CD14-positive monocyte (primary cell): ENCODE measurements at regions not wholly inside any gene's neighbourhood (a gene's known extent, or its start where the extent isn't known, plus 50 kb on each side); places are given as distances from the start of the nearest gene placed in this dataset.
A peak's percentile ranks its signal among the peaks of the same experiment; 100 is the strongest.
"Not testable (repeated sequence)": the region's sequence is repeated elsewhere in the genome, so short reads cannot be mapped to it uniquely, and the experiment has no call there.

Experiments used
- DNase-seq, 3 donors: peaks; one replicate each; pipeline ENCODE4 v3.0.0-alpha.2; 2011 to 2022
- H2AFZ ChIP-seq: 2 replicates; pipeline ENCODE4 v1.6.0; 2012; ENCODE audit warnings: mild to moderate bottlenecking, low read depth, low read length, inconsistent platforms; ENCODE audit not compliant: insufficient read depth, poor library complexity, severe bottlenecking
- H3K27ac ChIP-seq, 2 donors: 1 replicate in 1 of 2; 2 replicates in 1 of 2; pipeline ENCODE4 v1.5.1; 2012 to 2013; ENCODE audit warnings: low read length in 2 of 2, control low read depth in 1 of 2, inconsistent platforms in 1 of 2, low read depth in 1 of 2, mild to moderate bottlenecking in 1 of 2
- H3K27me3 ChIP-seq, 2 donors: one replicate each; pipeline versions ENCODE4 v1.6.0 to v1.6.1; 2011 to 2013; ENCODE audit warnings: low read length in 2 of 2; ENCODE audit not compliant: control insufficient read depth in 2 of 2, insufficient read depth in 2 of 2
- H3K36me3 ChIP-seq, 2 donors: replicated peaks in 1 of 2; 1 replicate in 1 of 2; 2 replicates in 1 of 2; pipeline versions ENCODE4 v1.5.1 to v1.6.1; 2012 to 2013; ENCODE audit warnings: low read length in 2 of 2, control low read depth in 1 of 2, inconsistent platforms in 1 of 2, mild to moderate bottlenecking in 1 of 2; ENCODE audit not compliant: insufficient read depth in 2 of 2, control insufficient read depth in 1 of 2
- H3K4me1 ChIP-seq, 2 donors: 1 replicate in 1 of 2; 2 replicates in 1 of 2; pipeline versions ENCODE4 v1.5.1 to v1.6.1; 2012 to 2013; ENCODE audit warnings: low read length in 2 of 2, control low read depth in 1 of 2, inconsistent platforms in 1 of 2, mild to moderate bottlenecking in 1 of 2, moderate library complexity in 1 of 2; ENCODE audit not compliant: insufficient read depth in 2 of 2, control insufficient read depth in 1 of 2
- H3K4me2 ChIP-seq: replicated peaks from 2 replicates; pipeline ENCODE3; 2012; ENCODE audit warnings: low read length, moderate library complexity, mild to moderate bottlenecking; ENCODE audit not compliant: poor library complexity, severe bottlenecking; ENCODE audit errors: extremely low read depth
- H3K4me3 ChIP-seq, 3 experiments: fragments of 200-600 bp in 1 of 3; sonication (generic) in 1 of 3; replicated peaks in 1 of 3; 1 replicate in 2 of 3; 2 replicates in 1 of 3; pipeline ENCODE4 v1.5.1; 2011 to 2013; ENCODE audit warnings: low read length in 3 of 3, mild to moderate bottlenecking in 3 of 3, control low read depth in 2 of 3, low read depth in 2 of 3, inconsistent platforms in 1 of 3, moderate library complexity in 1 of 3
- H3K79me2 ChIP-seq: 2 replicates; pipeline ENCODE4 v1.6.0; 2012; ENCODE audit warnings: mild to moderate bottlenecking, control low read depth, inconsistent platforms, low read length, moderate library complexity; ENCODE audit not compliant: insufficient read depth
- H3K9ac ChIP-seq: 2 replicates; pipeline ENCODE4 v1.6.0; 2017; ENCODE audit warnings: low read length, mild to moderate bottlenecking; ENCODE audit not compliant: insufficient read depth, poor library complexity, severe bottlenecking
- H3K9me3 ChIP-seq, 2 donors: replicated peaks in 1 of 2; 1 replicate in 1 of 2; 2 replicates in 1 of 2; pipeline versions ENCODE4 v1.5.1 to v1.6.1; 2012 to 2013; ENCODE audit warnings: low read length in 2 of 2, control low read depth in 1 of 2; ENCODE audit not compliant: control insufficient read depth in 1 of 2, insufficient read depth in 1 of 2
- H4K20me1 ChIP-seq: 2 replicates; pipeline ENCODE4 v1.6.0; 2012; ENCODE audit warnings: mild to moderate bottlenecking, low read length, control low read depth, moderate library complexity; ENCODE audit not compliant: insufficient read depth
- H3K27ac Mint-ChIP-seq, 7 donors: one replicate each; pipeline ENCODE4 v1.8.0; 2020; ENCODE audit warnings: mild to moderate bottlenecking in 7 of 7, mixed read lengths in 7 of 7, moderate library complexity in 6 of 7, inconsistent platforms in 2 of 7
- H3K27me3 Mint-ChIP-seq, 3 donors: one replicate each; pipeline ENCODE4 v1.8.0; 2021 to 2022; ENCODE audit warnings: low read depth in 3 of 3, mild to moderate bottlenecking in 3 of 3, mixed read lengths in 3 of 3, moderate library complexity in 3 of 3, inconsistent platforms in 1 of 3
- H3K36me3 Mint-ChIP-seq, 2 donors: one replicate each; pipeline ENCODE4 v1.8.0; 2020; ENCODE audit warnings: mixed read lengths in 2 of 2, inconsistent platforms in 1 of 2, mild to moderate bottlenecking in 1 of 2
- H3K4me1 Mint-ChIP-seq: one replicate; pipeline ENCODE4 v1.8.0; 2020; ENCODE audit warnings: mild to moderate bottlenecking, mixed read lengths
- H3K4me3 Mint-ChIP-seq, 2 donors: one replicate each; pipeline ENCODE4 v1.8.0; 2020; ENCODE audit warnings: mild to moderate bottlenecking in 2 of 2, mixed read lengths in 2 of 2, moderate library complexity in 1 of 2
- H3K9me3 Mint-ChIP-seq, 7 donors: one replicate each; pipeline ENCODE4 v1.8.0; 2020 to 2022; ENCODE audit warnings: mixed read lengths in 7 of 7, mild to moderate bottlenecking in 6 of 7, moderate library complexity in 6 of 7, inconsistent platforms in 2 of 7
- WGBS: methylation state at CpG from one replicate; pipeline ENCODE4 v1.1.5; 2013; ENCODE audit warnings: missing lambda C conversion rate; ENCODE audit not compliant: insufficient coverage; 5-methylcytosine and 5-hydroxymethylcytosine counted together
- intact Hi-C, 2 donors: fragments of 100-400 bp; cut with micrococcal nuclease; formaldehyde crosslinking; loops; one replicate each; pipeline versions ENCODE4 v1.15.0 to v1.15.1; 2023
- TF ChIP-seq, protein P1 (sequence below): fragments of 200-600 bp; IDR thresholded peaks from one replicate; pipeline ENCODE4 v1.8.0; 2022; ENCODE audit warnings: antibody characterized with exemption, mild to moderate bottlenecking

DNA sequence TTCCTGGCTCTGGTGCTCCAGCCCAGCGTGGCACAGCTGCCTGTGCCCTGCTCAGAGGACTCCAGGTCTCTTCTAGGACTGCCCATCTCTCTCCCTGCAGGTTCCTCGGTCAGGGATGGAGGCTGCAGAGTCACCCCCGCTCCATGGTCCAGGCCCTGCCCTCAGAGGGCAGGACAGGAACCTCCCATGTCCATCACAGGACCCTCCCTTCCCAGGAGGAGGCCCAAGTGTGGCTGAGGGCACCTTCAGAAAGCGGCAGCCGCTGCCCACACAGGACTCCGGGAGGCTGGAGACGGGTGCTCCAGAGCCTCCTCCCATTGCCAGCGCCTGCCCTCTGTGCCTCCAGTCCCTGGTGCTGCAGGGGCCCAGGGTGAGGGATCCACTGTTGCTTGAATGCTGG lies 291.5 kb downstream of the ADGRD1 start:
- H3K79me2 ChIP-seq, intact Hi-C loops, H3K36me3 ChIP-seq, H3K27ac Mint-ChIP-seq, H2AFZ ChIP-seq, H3K36me3 Mint-ChIP-seq, H3K4me3 Mint-ChIP-seq, H3K4me2 ChIP-seq, H3K27me3 ChIP-seq, H3K27ac ChIP-seq, H3K4me3 ChIP-seq, H4K20me1 ChIP-seq, H3K4me1 ChIP-seq, H3K9ac ChIP-seq, DNase-seq, H3K4me1 Mint-ChIP-seq, H3K27me3 Mint-ChIP-seq: not testable (repeated sequence)
- 92% methylated on average over 5 of the region's 8 CpGs for WGBS
- peaks cover 0 to 11% of the 10 kb centered on the region in 2 donors for H3K9me3 ChIP-seq
- peaks cover 4 to 17% (median 11%) of the 10 kb centered on the region in 7 donors for H3K9me3 Mint-ChIP-seq

DNA sequence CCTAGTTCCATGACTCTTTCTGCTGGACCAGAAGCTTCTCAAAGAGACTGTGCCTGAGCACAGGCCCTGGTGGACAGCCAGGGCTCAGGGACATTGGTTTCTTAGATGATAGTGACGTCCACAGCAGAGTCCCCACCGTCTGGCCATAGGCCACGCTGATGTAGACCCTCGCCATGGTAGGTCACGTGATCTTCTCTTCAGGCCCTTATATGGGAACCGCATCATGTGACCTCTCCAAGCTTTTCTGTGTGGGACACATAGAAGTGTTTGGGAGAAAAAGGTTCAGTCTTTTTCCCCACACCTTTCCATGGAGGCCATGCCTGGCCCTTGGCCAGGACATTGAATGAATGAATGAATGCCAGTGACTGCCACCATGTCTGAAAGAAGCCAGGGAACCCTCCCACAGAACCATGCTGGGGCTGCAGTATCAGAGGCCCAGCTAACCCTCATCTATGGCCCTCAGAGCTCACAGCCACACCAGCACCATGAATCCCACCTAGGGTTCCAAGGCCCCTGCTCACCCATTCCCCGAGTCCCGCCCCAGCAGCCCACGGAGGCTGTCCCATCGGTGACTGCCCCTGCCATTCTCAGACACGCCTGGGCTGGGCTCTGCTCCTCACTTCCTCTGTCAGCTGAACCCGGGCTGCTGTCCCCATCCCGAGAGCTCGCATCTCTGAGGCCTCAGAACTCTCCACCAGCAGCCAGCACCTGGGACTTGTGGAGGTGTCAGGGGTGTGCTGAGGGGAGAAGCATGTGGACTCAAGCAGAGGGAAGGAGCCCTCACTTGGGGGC lies 292.1 kb downstream of the ADGRD1 start:
- Histone ChIP-seq H3K79me2 (no peaks in the 10 kb centered on the region), H3K4me2 (no peak overlapping the region), H3K4me3 (no peak overlapping the region), H3K27me3 (no peaks in the 10 kb centered on the region), H3K4me1 (no peaks in the 10 kb centered on the region), H3K36me3 (no peaks in the 10 kb centered on the region), H3K9me3 (peaks cover 0 to 11% of the 10 kb centered on the region in 2 donors), H4K20me1 (no peaks in the 10 kb centered on the region), H3K27ac (no peak overlapping the region), H3K9ac (no peak overlapping the region), H2AFZ (no peak overlapping the region)
- Mint-ChIP-seq H3K36me3 (no peaks in the 10 kb centered on the region), H3K27ac (no peak overlapping the region), H3K4me3 (no peak overlapping the region), H3K4me1 (peaks cover 10% of the 10 kb centered on the region), H3K27me3 (peaks cover 0 to 2% (median 0%) of the 10 kb centered on the region in 3 donors), H3K9me3 (peaks cover 4 to 17% (median 11%) of the 10 kb centered on the region in 7 donors)
- no peak for DNase-seq
- WGBS, result 100% methylated on average over 8 of the region's 14 CpGs
- TF ChIP-seq, protein P1, sequence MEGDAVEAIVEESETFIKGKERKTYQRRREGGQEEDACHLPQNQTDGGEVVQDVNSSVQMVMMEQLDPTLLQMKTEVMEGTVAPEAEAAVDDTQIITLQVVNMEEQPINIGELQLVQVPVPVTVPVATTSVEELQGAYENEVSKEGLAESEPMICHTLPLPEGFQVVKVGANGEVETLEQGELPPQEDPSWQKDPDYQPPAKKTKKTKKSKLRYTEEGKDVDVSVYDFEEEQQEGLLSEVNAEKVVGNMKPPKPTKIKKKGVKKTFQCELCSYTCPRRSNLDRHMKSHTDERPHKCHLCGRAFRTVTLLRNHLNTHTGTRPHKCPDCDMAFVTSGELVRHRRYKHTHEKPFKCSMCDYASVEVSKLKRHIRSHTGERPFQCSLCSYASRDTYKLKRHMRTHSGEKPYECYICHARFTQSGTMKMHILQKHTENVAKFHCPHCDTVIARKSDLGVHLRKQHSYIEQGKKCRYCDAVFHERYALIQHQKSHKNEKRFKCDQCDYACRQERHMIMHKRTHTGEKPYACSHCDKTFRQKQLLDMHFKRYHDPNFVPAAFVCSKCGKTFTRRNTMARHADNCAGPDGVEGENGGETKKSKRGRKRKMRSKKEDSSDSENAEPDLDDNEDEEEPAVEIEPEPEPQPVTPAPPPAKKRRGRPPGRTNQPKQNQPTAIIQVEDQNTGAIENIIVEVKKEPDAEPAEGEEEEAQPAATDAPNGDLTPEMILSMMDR, result no peak
- intact Hi-C loops, result no loop called here

DNA sequence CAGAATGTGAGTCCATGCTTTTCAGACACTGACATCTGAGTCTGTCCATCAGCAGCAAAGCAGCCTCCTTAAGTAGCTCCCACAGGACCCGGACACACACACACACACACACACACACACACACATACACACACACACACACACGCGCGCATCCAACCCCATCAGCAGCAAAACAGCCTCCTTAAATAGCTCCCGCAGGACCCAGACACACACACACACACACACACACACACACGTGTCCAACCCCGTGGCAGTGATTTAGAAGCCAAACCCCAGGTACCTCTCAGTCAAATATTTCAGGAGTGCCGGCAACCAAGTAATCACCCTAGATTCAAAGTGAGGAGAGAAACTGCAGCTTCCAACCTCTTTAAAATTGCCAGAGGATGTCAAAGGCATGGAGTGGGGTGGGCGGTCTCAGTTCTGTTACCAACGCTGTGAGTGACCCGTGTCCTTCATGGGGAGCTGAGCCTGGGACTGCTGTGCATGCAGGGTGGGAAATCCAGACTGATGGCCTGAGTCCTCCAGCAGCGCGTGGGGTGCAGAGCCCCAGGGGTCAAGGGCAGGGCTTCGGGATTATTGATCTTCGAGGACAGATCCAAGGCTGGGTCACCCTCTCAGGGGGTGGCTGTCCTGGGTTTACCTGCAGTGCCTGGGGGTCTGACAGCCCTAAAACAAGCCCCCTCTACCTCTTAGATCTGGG lies 293.5 kb downstream of the ADGRD1 start:
- H2AFZ ChIP-seq, DNase-seq, H3K36me3 ChIP-seq, H3K9ac ChIP-seq, H3K4me3 Mint-ChIP-seq, intact Hi-C loops, H3K4me1 ChIP-seq, H3K4me3 ChIP-seq, H3K9me3 ChIP-seq, H4K20me1 ChIP-seq, H3K27me3 ChIP-seq, H3K27ac ChIP-seq, H3K4me2 ChIP-seq, H3K79me2 ChIP-seq, H3K4me1 Mint-ChIP-seq, H3K27me3 Mint-ChIP-seq, H3K36me3 Mint-ChIP-seq, H3K9me3 Mint-ChIP-seq: not testable (repeated sequence)
- WGBS, result 91% methylated on average over 9 of the region's 15 CpGs
- peak overlapping the region in 1 of 7 donors; percentile 16 for H3K27ac Mint-ChIP-seq

DNA sequence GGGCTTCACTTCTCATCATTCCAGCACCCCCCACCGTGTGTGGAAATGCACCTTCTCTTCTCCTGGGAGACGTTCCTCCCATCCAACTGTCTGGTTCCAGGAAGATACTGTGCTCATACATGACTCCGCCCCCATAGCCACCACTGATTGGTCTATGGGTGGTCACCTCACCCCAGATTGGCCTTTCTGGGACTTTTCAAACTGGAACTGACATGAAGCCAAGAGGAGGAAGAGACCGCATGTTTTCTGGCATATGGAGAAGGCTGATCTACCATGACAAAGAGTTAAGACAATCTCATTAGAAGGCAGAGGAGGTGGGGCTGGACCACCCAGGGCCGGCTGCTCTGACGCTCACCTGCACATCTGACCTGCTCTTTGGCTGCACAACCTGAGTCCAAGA lies 294.2 kb downstream of the ADGRD1 start:
- H3K9me3 Mint-ChIP-seq, H4K20me1 ChIP-seq, intact Hi-C loops, H3K36me3 Mint-ChIP-seq, H3K27me3 Mint-ChIP-seq, H3K4me1 ChIP-seq, H3K4me2 ChIP-seq, H3K4me1 Mint-ChIP-seq, H3K9ac ChIP-seq, H3K27me3 ChIP-seq, DNase-seq, H2AFZ ChIP-seq, H3K27ac ChIP-seq, H3K4me3 Mint-ChIP-seq, H3K9me3 ChIP-seq, H3K27ac Mint-ChIP-seq, H3K4me3 ChIP-seq, H3K36me3 ChIP-seq, H3K79me2 ChIP-seq: not testable (repeated sequence)
- 95% methylated on average over 4 of the region's 6 CpGs for WGBS
